Endodermal cell (in vitro differentiated cells): ENCODE measurements at regions not wholly inside any gene's neighbourhood (a gene's known extent, or its start where the extent isn't known, plus 50 kb on each side); places are given as distances from the start of the nearest gene placed in this dataset.

ENCODE experiments used
- DNase-seq: peaks from one replicate; pipeline ENCODE4 v3.0.0-alpha.2; 2017
- H3K27ac ChIP-seq: 2 replicates; pipeline ENCODE4 v1.5.1; 2013; ENCODE audit warnings: mild to moderate bottlenecking, low read depth, low read length, moderate library complexity
- H3K27me3 ChIP-seq: 2 replicates; pipeline ENCODE4 v1.6.1; 2013; ENCODE audit warnings: mild to moderate bottlenecking, low read length, moderate library complexity; ENCODE audit not compliant: insufficient read depth, control insufficient read depth, poor library complexity, severe bottlenecking
- H3K36me3 ChIP-seq: 2 replicates; pipeline ENCODE4 v1.7.0; 2013; ENCODE audit warnings: mild to moderate bottlenecking, low read length, moderate library complexity; ENCODE audit not compliant: control insufficient read depth, insufficient read depth
- H3K4me1 ChIP-seq: one replicate; pipeline ENCODE4 v1.7.0; 2013; ENCODE audit warnings: low read length; ENCODE audit not compliant: control insufficient read depth, insufficient read depth
- H3K4me3 ChIP-seq: 2 replicates; pipeline ENCODE4 v1.5.1; 2013; ENCODE audit warnings: mild to moderate bottlenecking, low read length, moderate library complexity
- H3K9ac ChIP-seq: 2 replicates; pipeline ENCODE4 v1.6.1; 2013; ENCODE audit warnings: mild to moderate bottlenecking, low read length, moderate library complexity; ENCODE audit not compliant: poor library complexity, severe bottlenecking; ENCODE audit errors: extremely low read depth
- H3K9me3 ChIP-seq: 2 replicates; pipeline ENCODE4 v1.6.1; 2013; ENCODE audit warnings: mild to moderate bottlenecking, low read length, moderate library complexity; ENCODE audit not compliant: control insufficient read depth
- H3K27ac Mint-ChIP-seq: 2 replicates; pipeline ENCODE4 v1.8.0; 2020; ENCODE audit warnings: mixed read lengths
- H3K27me3 Mint-ChIP-seq: 2 replicates; pipeline ENCODE4 v1.8.0; 2021; ENCODE audit warnings: mild to moderate bottlenecking, mixed read lengths; ENCODE audit not compliant: insufficient read depth
- H3K36me3 Mint-ChIP-seq: 2 replicates; pipeline ENCODE4 v1.8.0; 2020; ENCODE audit warnings: low read depth, mixed read lengths
- H3K4me1 Mint-ChIP-seq: 2 replicates; pipeline ENCODE4 v1.8.0; 2020; ENCODE audit warnings: mixed read lengths
- H3K4me3 Mint-ChIP-seq: 2 replicates; pipeline ENCODE4 v1.8.0; 2020; ENCODE audit warnings: mild to moderate bottlenecking, moderate library complexity, mixed read lengths
- H3K9me3 Mint-ChIP-seq: 2 replicates; pipeline ENCODE4 v1.8.0; 2020; ENCODE audit warnings: mild to moderate bottlenecking, mixed read lengths
- WGBS, 2 experiments: methylation state at CpG; one replicate each; pipeline versions ENCODE4 v1.1.5 to v1.1.7; 2013; ENCODE audit warnings: missing lambda C conversion rate in 2 of 2, mixed read lengths in 1 of 2; ENCODE audit not compliant: insufficient coverage in 1 of 2, insufficient read length in 1 of 2; 5-methylcytosine and 5-hydroxymethylcytosine counted together
- TF ChIP-seq, protein P1 (sequence below): fragments of 200-600 bp; sonication (generic); conservative IDR thresholded peaks from 2 replicates; pipeline ENCODE4 v1.5.0; 2021; ENCODE audit warnings: antibody characterized with exemption, mild to moderate bottlenecking

- Histone ChIP-seq H3K4me3 (no peak overlapping the region), H3K36me3 (no peaks in the 10 kb centered on the region), H3K4me1 (no peaks in the 10 kb centered on the region), H3K9me3 (peaks cover 32% of the 10 kb centered on the region), H3K9ac (no peak overlapping the region), H3K27me3 (no peaks in the 10 kb centered on the region), H3K27ac (no peak overlapping the region)
- H3K27ac Mint-ChIP-seq, result no peak overlapping the region
- no peak overlapping the region for H3K4me3 Mint-ChIP-seq
- TF ChIP-seq, protein P1, sequence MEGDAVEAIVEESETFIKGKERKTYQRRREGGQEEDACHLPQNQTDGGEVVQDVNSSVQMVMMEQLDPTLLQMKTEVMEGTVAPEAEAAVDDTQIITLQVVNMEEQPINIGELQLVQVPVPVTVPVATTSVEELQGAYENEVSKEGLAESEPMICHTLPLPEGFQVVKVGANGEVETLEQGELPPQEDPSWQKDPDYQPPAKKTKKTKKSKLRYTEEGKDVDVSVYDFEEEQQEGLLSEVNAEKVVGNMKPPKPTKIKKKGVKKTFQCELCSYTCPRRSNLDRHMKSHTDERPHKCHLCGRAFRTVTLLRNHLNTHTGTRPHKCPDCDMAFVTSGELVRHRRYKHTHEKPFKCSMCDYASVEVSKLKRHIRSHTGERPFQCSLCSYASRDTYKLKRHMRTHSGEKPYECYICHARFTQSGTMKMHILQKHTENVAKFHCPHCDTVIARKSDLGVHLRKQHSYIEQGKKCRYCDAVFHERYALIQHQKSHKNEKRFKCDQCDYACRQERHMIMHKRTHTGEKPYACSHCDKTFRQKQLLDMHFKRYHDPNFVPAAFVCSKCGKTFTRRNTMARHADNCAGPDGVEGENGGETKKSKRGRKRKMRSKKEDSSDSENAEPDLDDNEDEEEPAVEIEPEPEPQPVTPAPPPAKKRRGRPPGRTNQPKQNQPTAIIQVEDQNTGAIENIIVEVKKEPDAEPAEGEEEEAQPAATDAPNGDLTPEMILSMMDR, result no peak
- peaks cover 6% of the 10 kb centered on the region for H3K36me3 Mint-ChIP-seq
- DNase-seq, result no peak
- 85 to 88% methylated on average over 27 to 35 of the region's 35 CpGs for WGBS, 2 experiments
- no peaks in the 10 kb centered on the region for H3K4me1 Mint-ChIP-seq
- no peaks in the 10 kb centered on the region for H3K27me3 Mint-ChIP-seq
- peaks cover 85% of the 10 kb centered on the region for H3K9me3 Mint-ChIP-seq
Measured at GRCh38 chr1:2861988-2862813, 60.7 kb upstream of the TTC34 start.

DNA sequence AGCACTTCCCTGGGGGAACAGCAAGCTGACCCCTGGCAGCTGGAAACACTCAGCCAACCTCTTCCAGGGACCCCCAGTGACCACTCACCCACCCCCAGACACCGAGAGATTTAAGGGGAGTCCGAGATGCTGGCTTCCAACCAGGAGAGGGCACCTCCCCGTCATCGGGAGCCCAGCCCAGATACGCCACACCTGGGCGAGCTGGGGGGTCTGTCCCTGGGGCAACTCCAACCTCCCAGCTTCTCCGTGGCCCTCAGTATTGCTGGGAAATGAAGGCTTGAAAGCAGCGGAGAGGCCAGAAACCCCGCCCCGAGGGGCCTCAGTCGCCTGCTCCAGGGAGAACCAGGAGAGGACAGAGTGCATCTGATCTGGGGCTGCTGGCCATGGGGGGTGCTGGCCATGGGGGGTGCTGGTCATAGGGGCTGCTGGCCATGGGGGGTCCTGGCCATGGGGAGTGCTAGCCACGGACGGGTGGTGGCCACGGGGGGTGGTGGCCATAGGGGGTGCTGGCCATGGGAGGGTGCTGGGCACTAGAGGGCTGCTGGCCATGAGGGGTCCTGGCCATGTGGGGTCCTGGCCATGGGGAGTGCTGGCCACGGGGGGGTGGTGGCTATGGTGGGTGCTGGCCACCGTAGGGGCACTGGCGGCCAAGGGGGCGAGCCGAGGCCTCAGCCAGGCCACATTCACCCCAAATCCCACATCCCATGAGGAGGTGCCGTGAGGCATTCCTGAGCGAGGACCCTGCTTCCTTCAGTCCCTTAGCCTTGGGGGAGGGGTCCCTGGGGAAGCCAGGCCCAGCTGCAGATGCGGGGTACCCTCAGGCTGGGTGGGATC, 61.5 kb upstream of the TTC34 start:
- Histone ChIP-seq H3K4me1 (no peaks in the 10 kb centered on the region), H3K27ac (no peak overlapping the region), H3K4me3 (no peak overlapping the region), H3K27me3 (no peaks in the 10 kb centered on the region), H3K9me3 (peaks cover 26% of the 10 kb centered on the region), H3K36me3 (no peaks in the 10 kb centered on the region), H3K9ac (no peak overlapping the region)
- TF ChIP-seq, protein P1, result no peak
- peaks cover 6% of the 10 kb centered on the region for H3K36me3 Mint-ChIP-seq
- H3K9me3 Mint-ChIP-seq, result peaks cover 83% of the 10 kb centered on the region
- H3K4me3 Mint-ChIP-seq, result no peak overlapping the region
- no peaks in the 10 kb centered on the region for H3K4me1 Mint-ChIP-seq
- no peaks in the 10 kb centered on the region for H3K27me3 Mint-ChIP-seq
- no peak overlapping the region for H3K27ac Mint-ChIP-seq
- DNase-seq, result no peak
- WGBS, 2 experiments, result 82 to 87% methylated on average over 6 to 22 of the region's 22 CpGs

DNA sequence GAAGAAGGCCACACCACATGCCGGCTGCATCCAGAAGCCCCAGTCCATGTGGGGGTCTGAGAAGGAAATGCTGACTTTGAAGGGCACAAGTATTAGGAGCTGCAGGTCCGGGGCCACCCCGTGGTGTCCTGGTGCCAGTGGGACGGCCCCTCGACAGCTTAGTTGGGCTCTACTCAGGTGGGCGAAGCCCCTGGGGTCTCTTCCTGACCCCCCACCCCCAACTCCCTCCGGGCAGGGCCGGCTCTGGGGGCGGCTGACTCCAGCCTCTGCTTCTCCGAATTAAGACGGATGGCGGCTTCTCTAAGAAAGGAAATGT, 62.1 kb upstream of the TTC34 start:
- Mint-ChIP-seq H3K4me1 (no peaks in the 10 kb centered on the region), H3K9me3 (peaks cover 81% of the 10 kb centered on the region), H3K4me3 (no peak overlapping the region), H3K27me3 (no peaks in the 10 kb centered on the region), H3K36me3 (peaks cover 3% of the 10 kb centered on the region), H3K27ac (no peak overlapping the region)
- peaks cover 20% of the 10 kb centered on the region for H3K9me3 ChIP-seq
- 87 to 96% methylated on average over 8 to 12 of the region's 12 CpGs for WGBS, 2 experiments
- no peaks in the 10 kb centered on the region for H3K36me3 ChIP-seq
- no peak overlapping the region for H3K4me3 ChIP-seq
- H3K27me3 ChIP-seq, result no peaks in the 10 kb centered on the region
- no peak overlapping the region for H3K9ac ChIP-seq
- DNase-seq, result no peak
- no peak overlapping the region for H3K27ac ChIP-seq
- TF ChIP-seq, protein P1, result no peak
- H3K4me1 ChIP-seq, result no peaks in the 10 kb centered on the region
